GM18498 (cell line): ENCODE measurements at regions not wholly inside any gene's neighbourhood (a gene's known extent, or its start where the extent isn't known, plus 50 kb on each side); places are given as distances from the start of the nearest gene placed in this dataset.

Source experiments
- ATAC-seq: cut with Tn5 transposase; IDR thresholded peaks from one replicate; pipeline ENCODE4 v1.9.1; 2021; ENCODE audit warnings: mild to moderate bottlenecking, moderate library complexity; ENCODE audit not compliant: unreplicated experiment

DNA sequence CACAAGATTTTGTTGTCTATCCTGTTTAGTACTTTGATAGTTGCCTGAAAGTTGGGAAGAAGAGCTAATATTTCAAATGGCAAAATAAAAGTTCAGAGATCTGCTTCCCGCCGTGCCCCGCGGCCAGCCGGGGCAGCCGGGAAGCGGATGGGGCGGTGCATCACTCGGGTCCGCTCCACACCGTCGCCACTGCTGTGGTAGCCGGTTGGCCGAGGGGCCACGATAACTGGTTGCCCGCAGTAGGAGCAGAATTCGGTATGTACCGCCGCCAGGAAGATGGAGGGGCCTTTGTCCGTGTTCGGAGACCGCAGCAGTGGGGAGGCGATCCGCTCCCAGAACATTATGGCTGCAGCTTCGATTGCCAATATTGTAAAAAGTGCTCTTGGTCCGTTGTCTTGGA, 427.2 kb upstream of the PDE3A start:
- no peak for ATAC-seq

DNA sequence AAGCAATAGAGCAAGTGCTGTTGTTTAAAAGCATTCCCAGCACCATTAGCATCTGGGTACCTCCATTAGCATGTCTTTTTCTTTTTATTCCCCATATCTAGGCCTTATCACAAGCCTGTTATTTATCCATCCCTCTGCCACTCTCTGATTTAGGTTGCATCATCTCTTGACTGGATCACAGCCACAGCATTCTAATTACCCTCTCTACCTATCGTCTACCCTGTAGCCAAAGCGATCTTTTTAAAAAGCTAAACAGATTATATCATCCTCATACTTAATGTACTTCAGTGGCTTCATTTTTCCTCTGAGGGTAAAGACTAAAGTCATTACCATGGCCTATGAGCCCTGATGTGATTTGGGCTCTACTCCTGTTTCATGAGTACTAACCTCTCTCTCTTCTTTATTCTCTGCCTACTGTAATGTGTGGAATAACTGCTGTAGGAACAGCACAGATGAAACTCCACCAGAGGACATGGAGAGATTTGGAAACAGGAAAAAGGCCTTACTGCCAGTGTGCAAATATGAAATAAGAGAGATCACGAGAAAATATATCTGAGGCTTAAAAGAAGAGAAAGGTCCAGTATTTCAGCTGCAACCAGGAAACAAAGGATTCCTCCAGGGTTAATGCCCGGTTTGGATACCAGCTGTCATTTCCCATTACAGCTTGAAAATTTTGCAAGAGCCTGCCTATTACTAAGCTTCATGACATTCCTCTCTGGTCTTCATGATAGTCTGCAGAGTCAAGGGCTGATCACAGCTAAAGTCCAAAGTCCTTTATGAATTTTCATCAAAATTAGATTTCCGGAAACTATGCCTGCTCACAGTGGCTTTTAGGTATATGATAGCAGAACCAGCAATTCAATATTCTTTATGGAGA, 422.5 kb upstream of the PDE3A start:
- no peak for ATAC-seq

- no peak for ATAC-seq
Measured at GRCh38 chr12:19946550-19946949, 421.8 kb upstream of the PDE3A start.

DNA sequence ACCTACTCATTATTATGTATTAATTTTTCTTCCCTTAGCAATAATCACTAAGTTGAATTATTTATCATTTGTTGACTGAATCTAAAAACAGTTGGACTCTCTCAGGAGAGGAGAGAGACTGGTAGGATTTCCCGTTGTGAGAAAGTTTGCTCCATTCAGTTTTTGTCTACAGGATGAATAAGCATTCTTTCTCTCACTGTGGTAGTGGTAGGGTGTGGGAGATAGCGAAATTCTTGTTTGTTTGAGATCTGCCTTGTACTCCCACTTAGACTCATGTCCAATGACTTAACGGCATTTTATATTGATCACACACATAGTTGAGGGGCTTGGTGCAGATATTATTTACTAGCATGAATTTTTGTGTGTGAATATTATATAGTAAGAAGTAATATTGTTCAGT, 421.0 kb upstream of the PDE3A start:
- no peak for ATAC-seq

GRCh38 chr12:19951664-19952063, 416.7 kb upstream of the PDE3A start:
- ATAC-seq: no peak

- ATAC-seq: no peak
Measured at GRCh38 chr12:19953734-19954133, 414.6 kb upstream of the PDE3A start.

GRCh38 chr12:19954163-19954562, 414.2 kb upstream of the PDE3A start:
- ATAC-seq: no peak

- ATAC-seq: no peak
Measured at GRCh38 chr12:19957308-19958125, 410.8 kb upstream of the PDE3A start.

GRCh38 chr12:19958389-19958788, 409.9 kb upstream of the PDE3A start:
- no peak for ATAC-seq

- no peak for ATAC-seq
Measured at GRCh38 chr12:19959353-19959752, 409.0 kb upstream of the PDE3A start.

DNA sequence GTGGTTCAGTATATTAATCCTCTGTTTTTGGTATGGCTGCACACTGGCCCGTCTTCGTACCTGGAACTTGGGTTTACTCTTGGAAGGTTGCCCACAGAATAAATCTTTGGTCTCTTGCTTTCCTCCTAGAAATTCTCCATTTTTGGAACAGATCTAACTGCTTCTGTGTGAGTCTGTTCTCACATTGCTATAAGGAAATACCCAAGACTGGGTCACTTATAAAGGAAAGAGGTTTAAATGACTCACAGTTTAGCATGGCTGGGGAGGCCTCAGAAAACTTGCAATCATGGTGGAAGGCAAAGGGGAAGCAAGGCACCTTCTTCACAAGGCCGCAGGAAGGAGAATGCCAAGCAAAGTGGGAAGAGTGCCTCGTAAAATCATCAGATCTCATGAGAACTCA, 407.8 kb upstream of the PDE3A start:
- ATAC-seq: no peak

DNA sequence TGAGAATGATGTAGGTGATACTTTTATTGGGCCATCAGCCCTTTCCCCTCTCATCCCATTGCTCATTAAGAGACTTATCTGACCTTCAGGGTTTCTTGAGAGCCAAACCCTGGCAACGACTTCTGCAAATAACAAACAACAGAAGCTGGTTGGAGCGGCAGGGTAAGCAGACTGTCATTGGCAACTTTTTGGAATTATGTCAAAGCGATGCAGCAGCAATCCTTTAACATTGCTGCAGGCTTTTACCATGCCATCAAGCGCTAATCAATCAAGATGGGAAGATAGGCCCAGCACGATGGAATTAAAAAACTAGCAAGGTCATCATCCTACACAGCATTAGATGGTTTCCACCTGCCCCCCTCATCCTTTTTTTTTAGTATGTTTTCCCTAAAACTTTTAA, 406.1 kb upstream of the PDE3A start:
- ATAC-seq: no peak

- ATAC-seq: no peak
Measured at GRCh38 chr12:19963972-19964371, 404.4 kb upstream of the PDE3A start.

DNA sequence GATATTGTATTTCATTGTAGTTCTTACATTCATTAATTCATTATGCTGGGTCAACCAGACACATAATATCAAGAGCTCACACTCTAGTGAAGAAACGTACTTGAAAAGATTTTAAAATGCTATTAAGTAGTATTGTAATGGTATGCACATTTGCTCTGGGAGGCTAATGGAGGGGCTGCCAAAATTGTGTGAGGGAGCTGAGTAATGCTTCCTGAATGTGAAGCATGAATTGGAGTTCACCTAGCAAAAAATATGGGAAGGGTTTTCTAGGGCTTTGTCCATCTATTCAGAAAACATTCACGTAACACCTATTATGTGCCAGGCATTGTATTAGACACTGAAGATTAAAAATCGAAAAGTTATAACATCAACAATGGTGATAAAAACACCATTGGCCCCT, 403.8 kb upstream of the PDE3A start:
- no peak for ATAC-seq

- ATAC-seq: no peak
Measured at GRCh38 chr12:19965196-19966038, 402.9 kb upstream of the PDE3A start.

- no peak for ATAC-seq
Measured at GRCh38 chr12:19967001-19967400, 401.3 kb upstream of the PDE3A start.

DNA sequence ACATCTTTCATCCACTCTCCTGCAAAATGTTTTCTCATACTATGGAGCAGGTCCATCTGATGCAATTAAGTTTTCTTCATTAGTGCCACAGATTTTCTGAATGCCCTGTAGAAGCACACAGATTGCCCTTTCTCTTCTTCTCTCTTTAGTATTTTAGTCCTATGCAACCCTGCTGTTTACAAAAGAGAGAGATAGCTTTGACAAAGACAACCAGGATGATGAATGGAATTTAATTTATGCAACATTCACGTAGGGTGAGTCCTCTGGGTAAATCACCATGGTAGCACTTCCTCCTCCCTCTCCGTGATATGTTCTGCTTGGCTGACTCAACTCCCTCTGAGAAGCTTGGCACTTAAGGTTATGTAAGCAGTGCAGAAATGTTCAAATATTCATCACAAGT, 400.9 kb upstream of the PDE3A start:
- ATAC-seq: no peak

GRCh38 chr12:19970116-19970515, 398.2 kb upstream of the PDE3A start:
- no peak for ATAC-seq

DNA sequence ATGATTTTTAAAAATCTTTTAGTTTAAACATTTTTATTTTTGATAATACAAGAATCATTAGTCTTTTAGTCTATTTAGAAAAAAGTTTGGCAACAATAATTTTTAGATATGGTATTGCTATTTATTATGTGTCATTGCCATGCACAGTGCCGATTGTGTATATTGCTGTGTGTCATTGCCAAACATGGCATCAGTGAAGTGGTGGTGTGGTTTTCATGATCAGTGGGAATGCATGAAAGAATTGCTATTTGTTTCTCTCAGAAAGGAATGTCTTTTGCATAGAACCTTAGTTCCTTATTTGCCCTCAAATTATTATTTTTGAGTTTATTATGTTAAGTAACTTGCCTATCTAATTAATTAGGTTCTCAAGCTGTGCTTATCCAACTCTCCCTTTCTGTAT, 397.5 kb upstream of the PDE3A start:
- ATAC-seq: no peak

GRCh38 chr12:19971361-19972280, 396.7 kb upstream of the PDE3A start:
- ATAC-seq: no peak
